ENCODE measurements at regions not wholly inside any gene's neighbourhood (a gene's known extent, or its start where the extent isn't known, plus 50 kb on each side); places are given as distances from the start of the nearest gene placed in this dataset.

DNA sequence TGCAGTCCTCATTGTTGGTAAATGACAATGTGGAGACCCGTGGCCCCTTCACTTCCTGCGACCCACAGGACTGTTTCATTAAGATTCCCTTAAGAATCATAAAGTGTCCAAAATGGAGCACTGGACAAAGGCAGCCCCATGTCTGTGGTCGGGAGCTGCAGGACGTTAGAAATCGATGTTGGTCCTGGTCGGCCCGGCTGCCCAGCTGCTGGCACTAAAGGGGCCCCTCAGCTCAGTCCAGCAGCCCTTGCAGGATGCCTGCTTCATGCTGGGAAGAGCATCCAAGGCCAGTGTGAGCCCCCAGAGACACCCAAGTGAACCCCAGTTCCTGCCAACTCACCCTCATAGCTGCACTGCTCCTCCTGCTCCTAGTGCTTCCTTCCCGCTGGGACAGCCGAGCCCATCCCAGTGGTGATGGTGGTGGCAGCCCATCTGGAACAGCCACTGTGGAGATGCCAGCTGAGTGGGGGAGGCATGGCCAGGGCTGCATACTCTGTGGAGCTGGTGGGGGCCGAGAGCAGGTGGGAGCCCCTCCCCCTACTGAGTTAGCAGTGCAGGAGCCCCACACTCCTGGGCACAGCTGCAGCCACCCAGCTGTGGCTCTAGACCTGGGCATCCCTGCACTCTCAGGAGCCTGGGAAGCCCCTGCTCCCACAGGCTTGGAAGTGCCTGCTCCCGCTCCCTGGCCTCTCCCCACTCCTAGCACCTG lies 168.0 kb upstream of the IRX2 start:
- H3K9me3 Mint-ChIP-seq (ENCODE audit: low read depth) = no peaks in the 10 kb centered on the region
- H3K36me3 Mint-ChIP-seq (ENCODE audit: low read depth) = no peaks in the 10 kb centered on the region
- POLR2A ChIA-PET = no interaction called here
- intact Hi-C loops (cut with DNase I, micrococcal nuclease) = no loop called here
- no peak overlapping the region for H3K4me3 Mint-ChIP-seq
- CTCF ChIA-PET = no interaction called here
- no peak for DNase-seq
- no peak for ATAC-seq
- H3K4me1 Mint-ChIP-seq = no peaks in the 10 kb centered on the region
- H3K27me3 Mint-ChIP-seq = no peaks in the 10 kb centered on the region
- H3K27ac Mint-ChIP-seq = no peak overlapping the region

DNA sequence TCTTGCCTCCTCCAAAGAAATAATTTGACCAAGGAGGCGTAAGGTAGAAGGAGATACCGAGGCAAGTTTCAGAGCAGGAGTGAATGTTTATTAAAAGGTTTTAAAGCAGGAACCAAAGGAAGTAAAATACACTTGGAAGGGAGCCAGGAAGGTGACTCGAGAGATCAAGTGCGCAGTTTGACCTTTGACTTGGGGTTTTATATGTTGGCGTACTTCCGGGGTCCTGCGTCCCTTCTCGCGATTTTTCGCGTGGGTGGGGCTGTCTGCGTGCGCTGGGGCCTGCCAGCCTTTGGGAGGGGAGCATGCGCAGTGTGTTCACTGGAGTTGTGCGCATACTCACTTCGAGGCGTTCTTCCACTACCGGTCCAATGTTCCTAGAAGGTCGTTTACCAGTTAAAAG lies 166.0 kb upstream of the IRX2 start:
- H3K36me3 Mint-ChIP-seq (ENCODE audit: low read depth) = peaks cover 2% of the 10 kb centered on the region
- peaks cover 3% of the 10 kb centered on the region for H3K27me3 Mint-ChIP-seq
- ChIA-PET CTCF (no interaction called here), POLR2A (no interaction called here)
- no peaks in the 10 kb centered on the region for H3K4me1 Mint-ChIP-seq
- intact Hi-C loops (cut with DNase I, micrococcal nuclease) = no loop called here
- H3K9me3 Mint-ChIP-seq (ENCODE audit: low read depth) = peaks cover 3% of the 10 kb centered on the region
- DNase-seq (no peak), ATAC-seq (no peak)
- H3K27ac Mint-ChIP-seq = no peak overlapping the region
- no peak overlapping the region for H3K4me3 Mint-ChIP-seq

DNA sequence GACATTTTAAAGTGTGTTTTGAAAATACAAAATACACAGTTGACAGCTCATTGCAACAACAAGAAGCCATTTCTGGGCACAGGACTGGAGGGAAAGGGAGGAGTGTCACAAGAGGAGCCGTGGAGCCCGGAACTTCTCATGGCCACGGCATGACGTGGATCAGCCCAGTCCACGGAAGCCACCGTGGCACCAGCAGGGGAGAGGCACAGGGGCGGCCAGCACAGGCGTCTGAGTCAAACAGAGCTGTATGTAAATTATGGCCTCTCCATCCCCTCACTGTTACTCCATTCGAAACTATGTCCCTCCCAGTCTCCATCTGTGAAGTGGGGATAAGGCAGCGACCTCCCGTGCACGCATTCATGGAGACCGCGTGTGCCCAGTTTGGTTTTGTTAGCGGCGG lies 165.6 kb upstream of the IRX2 start:
- intact Hi-C loops (cut with DNase I, micrococcal nuclease) = no loop called here

DNA sequence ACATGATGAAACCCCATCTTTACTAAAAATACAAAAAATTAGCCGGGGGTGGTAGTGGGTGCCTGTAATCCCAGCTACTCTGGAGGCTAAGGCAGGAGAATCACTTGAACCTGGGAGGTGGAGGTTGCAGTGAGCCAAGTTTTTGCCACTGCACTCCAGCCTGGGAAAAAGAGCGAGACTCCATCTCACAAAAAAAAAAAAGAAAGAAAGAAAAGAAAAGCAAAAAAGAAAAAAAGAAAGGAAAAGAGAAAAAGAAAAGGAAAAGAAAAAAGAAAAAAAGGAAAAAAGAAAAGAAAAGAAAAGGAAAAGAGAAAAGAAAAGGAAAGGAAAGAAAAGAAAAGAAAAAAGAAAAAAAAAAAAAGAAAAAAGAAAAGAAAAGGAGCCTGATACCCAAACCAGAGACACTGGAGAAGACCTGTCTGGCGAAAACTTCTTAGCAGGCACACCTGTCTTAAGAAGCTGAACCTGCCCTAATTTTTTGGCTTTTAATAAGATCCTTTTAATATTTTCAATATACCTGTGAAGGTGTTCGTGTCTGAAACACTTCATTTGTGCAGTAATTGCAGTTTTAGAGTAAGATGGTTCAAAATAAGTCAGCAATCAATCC lies 164.7 kb upstream of the IRX2 start:
- ChIA-PET POLR2A (no interaction called here), CTCF (no interaction called here)
- Mint-ChIP-seq H3K36me3 (ENCODE audit: low read depth) (peaks cover 2% of the 10 kb centered on the region), H3K4me3 (no peak overlapping the region), H3K9me3 (ENCODE audit: low read depth) (peaks cover 3% of the 10 kb centered on the region), H3K4me1 (no peaks in the 10 kb centered on the region), H3K27me3 (peaks cover 3% of the 10 kb centered on the region), H3K27ac (no peak overlapping the region)
- DNase-seq (no peak), ATAC-seq (no peak)
- intact Hi-C loops (cut with DNase I, micrococcal nuclease) = no loop called here

More for the DNA sequence above, 165.6 kb upstream of the IRX2 start:
- Mint-ChIP-seq H3K4me1 (no peaks in the 10 kb centered on the region), H3K36me3 (ENCODE audit: low read depth) (peaks cover 2% of the 10 kb centered on the region), H3K27ac (no peak overlapping the region), H3K9me3 (ENCODE audit: low read depth) (peaks cover 3% of the 10 kb centered on the region), H3K27me3 (peaks cover 3% of the 10 kb centered on the region), H3K4me3 (no peak overlapping the region)
- ChIA-PET POLR2A (no interaction called here), CTCF (no interaction called here)
- no peak for DNase-seq
- no peak for ATAC-seq

DNA sequence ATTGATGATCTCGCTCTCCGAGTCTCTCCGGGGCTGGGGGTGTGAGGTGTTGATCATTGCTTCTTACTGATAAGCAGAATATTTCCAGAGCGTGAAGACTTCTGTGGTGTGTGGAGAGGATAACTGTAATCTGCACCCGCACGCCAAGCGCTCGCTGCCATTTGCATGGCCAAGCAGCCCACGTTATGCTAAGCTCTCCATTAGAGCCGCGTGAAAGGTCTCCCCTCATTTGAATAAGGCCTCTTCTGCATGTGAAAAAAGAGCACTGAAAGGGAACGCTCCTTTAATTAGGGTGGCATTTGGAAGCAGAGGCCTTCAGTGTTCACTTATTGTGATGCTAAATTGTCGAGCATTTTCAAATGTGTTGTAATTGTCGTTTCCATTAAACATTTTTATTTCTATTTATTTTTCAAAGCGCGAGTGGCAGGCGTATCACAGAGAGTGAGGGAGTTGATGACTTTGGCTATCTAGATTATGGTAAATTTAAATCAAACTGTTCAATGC lies 163.6 kb upstream of the IRX2 start:
- CTCF ChIA-PET = no interaction called here
- Mint-ChIP-seq H3K4me1 (no peaks in the 10 kb centered on the region), H3K9me3 (ENCODE audit: low read depth) (peaks cover 3% of the 10 kb centered on the region), H3K4me3 (no peak overlapping the region), H3K36me3 (ENCODE audit: low read depth) (peaks cover 2% of the 10 kb centered on the region), H3K27ac (no peak overlapping the region), H3K27me3 (peaks cover 3% of the 10 kb centered on the region)
- intact Hi-C loops (cut with DNase I, micrococcal nuclease) = no loop called here
- DNase-seq (no peak), ATAC-seq (no peak)
- POLR2A ChIA-PET = no interaction called here

DNA sequence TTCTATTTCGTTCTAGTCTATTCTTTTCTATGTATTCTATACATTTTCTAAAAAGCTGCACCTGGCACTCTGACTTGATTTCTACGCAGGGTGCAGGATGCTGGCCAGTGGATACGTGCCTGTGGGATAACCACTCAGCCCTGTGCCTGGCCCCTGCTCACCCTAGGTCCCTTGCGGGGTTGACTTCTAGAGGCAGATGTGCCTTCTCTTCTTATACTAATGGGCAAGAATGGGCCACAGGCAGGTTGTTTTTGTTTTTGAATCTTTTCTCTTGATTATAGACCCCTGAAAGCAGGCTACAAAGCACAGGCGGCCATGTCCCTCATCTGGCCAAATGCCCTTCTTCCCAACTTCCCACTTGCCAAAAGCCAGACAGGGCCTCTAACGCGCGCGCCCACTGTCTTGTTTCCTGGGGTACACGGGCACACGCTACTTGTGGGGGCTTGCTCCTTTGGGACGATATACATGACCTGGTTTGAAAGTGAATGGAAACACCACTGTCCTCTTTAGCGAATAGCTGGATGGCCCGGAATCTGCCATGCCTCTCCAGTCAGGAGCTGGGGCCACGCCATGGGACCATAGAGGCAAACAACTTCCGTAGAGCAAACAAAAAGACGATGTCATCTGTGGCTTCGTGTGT lies 162.7 kb upstream of the IRX2 start:
- Mint-ChIP-seq H3K4me3 (no peak overlapping the region), H3K36me3 (ENCODE audit: low read depth) (peaks cover 2% of the 10 kb centered on the region), H3K4me1 (no peaks in the 10 kb centered on the region), H3K27ac (no peak overlapping the region), H3K9me3 (ENCODE audit: low read depth) (peaks cover 3% of the 10 kb centered on the region), H3K27me3 (peaks cover 3% of the 10 kb centered on the region)
- ATAC-seq (no peak), DNase-seq (no peak)
- ChIA-PET POLR2A (no interaction called here), CTCF (no interaction called here)
- intact Hi-C loops (cut with DNase I, micrococcal nuclease) = no loop called here

DNA sequence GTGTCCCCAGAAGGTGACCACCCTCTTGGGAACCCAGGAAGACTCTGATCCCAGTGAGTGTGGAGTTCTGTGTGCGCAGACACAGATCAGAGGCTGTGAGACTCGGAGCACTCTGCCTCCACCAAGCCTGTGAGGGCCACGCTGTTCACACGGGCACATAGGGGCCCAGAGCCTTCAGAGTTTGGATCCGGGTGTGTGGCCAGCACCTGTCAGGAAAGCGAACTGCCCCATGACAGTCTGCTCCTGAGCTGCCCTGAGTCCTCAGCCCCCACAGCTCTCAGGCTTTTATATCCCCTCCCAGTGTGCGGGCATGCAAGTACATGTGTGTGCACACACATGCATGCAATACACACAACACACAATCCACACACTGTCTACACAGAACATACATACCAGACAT lies 161.8 kb upstream of the IRX2 start:
- Mint-ChIP-seq H3K27ac (no peak overlapping the region), H3K36me3 (ENCODE audit: low read depth) (peaks cover 2% of the 10 kb centered on the region)

DNA sequence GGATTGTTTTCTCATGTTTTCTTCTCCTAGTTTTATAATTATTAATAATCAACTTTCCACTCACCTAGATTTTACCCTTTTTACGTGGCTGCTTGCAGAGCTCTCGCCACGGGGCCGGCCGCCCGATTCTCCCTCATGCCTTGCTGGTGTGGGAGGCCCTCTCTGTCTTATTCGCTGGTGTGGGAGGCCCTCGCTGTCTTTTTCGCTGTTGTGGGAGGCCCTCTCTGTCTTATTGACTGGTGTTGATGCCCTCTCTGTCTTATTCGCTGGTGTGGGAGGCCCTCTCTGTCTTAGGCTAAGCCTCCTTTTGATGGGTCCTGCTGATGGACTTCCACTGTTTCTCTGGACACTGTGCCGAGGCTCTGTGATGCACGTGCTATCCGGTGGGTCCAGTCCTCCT lies 161.3 kb upstream of the IRX2 start:
- H3K4me3 Mint-ChIP-seq = no peak overlapping the region
- ChIA-PET POLR2A (no interaction called here), CTCF (no interaction called here)
- peaks cover 3% of the 10 kb centered on the region for H3K27me3 Mint-ChIP-seq
- peaks cover 2% of the 10 kb centered on the region for H3K36me3 Mint-ChIP-seq (ENCODE audit: low read depth)
- H3K4me1 Mint-ChIP-seq = no peaks in the 10 kb centered on the region
- intact Hi-C loops (cut with DNase I, micrococcal nuclease) = no loop called here
- no peak overlapping the region for H3K27ac Mint-ChIP-seq
- ATAC-seq (no peak), DNase-seq (no peak)
- H3K9me3 Mint-ChIP-seq (ENCODE audit: low read depth) = peaks cover 3% of the 10 kb centered on the region

More for the DNA sequence above, 161.8 kb upstream of the IRX2 start:
- CTCF ChIA-PET = no interaction called here
- intact Hi-C loops (cut with DNase I, micrococcal nuclease) = no loop called here
- H3K4me3 Mint-ChIP-seq = no peak overlapping the region
- peaks cover 3% of the 10 kb centered on the region for H3K27me3 Mint-ChIP-seq
- H3K4me1 Mint-ChIP-seq = no peaks in the 10 kb centered on the region
- peaks cover 3% of the 10 kb centered on the region for H3K9me3 Mint-ChIP-seq (ENCODE audit: low read depth)
- ATAC-seq (no peak), DNase-seq (no peak)
- POLR2A ChIA-PET = no interaction called here

DNA sequence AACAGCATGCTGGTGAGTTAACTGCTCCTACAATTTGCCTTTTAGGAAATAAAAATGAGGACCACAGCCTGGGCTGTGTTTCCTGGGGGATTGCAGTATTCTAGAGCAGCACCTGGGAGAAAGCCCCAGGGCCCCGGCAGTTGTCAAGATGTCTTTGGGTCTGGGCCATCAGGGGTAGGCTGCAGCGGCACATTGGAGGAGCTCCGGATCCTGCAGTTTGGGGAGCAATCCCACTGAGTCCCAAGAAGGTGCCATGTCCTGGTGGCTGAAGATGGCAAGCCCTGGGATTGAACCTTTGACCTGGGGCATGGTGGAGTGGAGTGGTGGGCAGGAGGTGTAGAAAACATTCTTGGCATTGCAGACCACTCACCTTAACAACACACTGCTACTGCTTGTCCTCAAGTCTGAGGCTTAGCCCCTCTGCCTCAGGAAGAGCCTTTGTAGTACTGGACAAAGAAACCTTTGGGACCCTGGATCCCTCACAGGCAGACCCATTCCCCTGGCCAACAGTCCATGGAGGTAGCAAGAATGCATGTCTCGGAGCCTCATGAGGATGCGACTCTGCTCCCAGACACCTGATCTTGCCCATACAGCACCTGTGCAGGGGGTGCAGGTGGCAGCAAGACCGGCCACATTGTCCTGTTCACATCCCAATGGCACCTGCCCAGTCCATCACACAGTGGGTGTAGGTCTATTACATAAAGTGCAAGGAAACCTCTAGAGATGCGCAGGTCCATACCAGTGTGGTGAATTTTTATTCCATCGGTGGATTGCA lies 159.1 kb upstream of the IRX2 start:
- no peak for DNase-seq

DNA sequence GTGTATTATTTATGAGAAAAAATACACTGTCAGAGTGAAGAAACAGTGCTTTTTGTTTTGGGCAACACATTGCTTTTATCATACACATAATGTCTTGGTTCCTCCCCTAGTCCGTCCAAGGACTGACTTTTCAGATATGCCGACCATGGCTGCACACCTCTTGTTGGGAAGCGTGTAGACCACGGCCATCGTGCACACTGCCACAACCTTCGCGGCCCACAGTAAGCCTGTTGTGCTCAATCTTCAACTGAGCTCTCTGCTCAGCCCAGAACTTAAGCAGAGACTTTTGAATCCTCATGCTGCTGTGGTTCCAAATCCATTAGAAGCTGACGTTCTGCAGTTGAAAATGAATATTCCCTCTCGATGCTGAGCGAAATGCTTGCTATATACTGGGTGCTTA lies 157.6 kb upstream of the IRX2 start:
- ATAC-seq = no peak

More for the DNA sequence above, 159.1 kb upstream of the IRX2 start:
- ChIA-PET POLR2A (no interaction called here), CTCF (no interaction called here)
- Mint-ChIP-seq H3K4me3 (no peak overlapping the region), H3K27me3 (peaks cover 3% of the 10 kb centered on the region), H3K4me1 (no peaks in the 10 kb centered on the region), H3K36me3 (ENCODE audit: low read depth) (peaks cover 2% of the 10 kb centered on the region), H3K27ac (no peak overlapping the region), H3K9me3 (ENCODE audit: low read depth) (peaks cover 3% of the 10 kb centered on the region)
- ATAC-seq = no peak
- intact Hi-C loops (cut with DNase I, micrococcal nuclease) = no loop called here

DNA sequence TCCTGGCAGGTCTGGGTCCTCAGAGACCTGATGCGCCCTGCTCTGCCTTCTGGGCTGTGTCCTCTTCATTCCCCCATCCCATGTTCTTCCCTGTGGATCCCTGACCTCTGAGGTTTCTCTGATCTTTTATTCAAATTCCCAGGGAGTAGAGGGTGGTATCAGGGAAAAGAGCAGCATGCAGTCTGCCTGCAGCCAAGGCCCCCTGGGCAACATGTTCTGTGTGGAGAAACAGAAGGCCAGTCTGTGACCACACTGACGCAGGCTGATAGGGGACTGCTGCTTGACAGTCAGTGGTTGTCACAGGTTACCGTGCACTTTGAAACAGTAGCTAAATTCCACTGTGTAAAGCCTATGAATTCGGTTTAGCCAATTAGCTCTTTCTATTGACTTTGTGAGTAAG lies 156.6 kb upstream of the IRX2 start:
- H3K4me3 Mint-ChIP-seq = no peak overlapping the region
- ChIA-PET CTCF (no interaction called here), POLR2A (no interaction called here)
- no peaks in the 10 kb centered on the region for H3K36me3 Mint-ChIP-seq (ENCODE audit: low read depth)
- H3K4me1 Mint-ChIP-seq = no peaks in the 10 kb centered on the region
- no peak for ATAC-seq
- H3K27me3 Mint-ChIP-seq = no peaks in the 10 kb centered on the region
- intact Hi-C loops (cut with DNase I, micrococcal nuclease) = no loop called here
- no peaks in the 10 kb centered on the region for H3K9me3 Mint-ChIP-seq (ENCODE audit: low read depth)
- H3K27ac Mint-ChIP-seq = no peak overlapping the region
- no peak for DNase-seq

More for the DNA sequence above, 157.6 kb upstream of the IRX2 start:
- DNase-seq = no peak
- no peak overlapping the region for H3K27ac Mint-ChIP-seq
- H3K4me3 Mint-ChIP-seq = no peak overlapping the region
- ChIA-PET CTCF (no interaction called here), POLR2A (no interaction called here)
- H3K36me3 Mint-ChIP-seq (ENCODE audit: low read depth) = peaks cover 2% of the 10 kb centered on the region
- intact Hi-C loops (cut with DNase I, micrococcal nuclease) = no loop called here
- no peaks in the 10 kb centered on the region for H3K4me1 Mint-ChIP-seq
- peaks cover 3% of the 10 kb centered on the region for H3K9me3 Mint-ChIP-seq (ENCODE audit: low read depth)
- H3K27me3 Mint-ChIP-seq = peaks cover 3% of the 10 kb centered on the region

Data from activated CD4-positive, alpha-beta T cell treated with anti-CD3 and anti-CD28 coated beads for 36 hours (primary cell).